GM12892 (cell line): ENCODE measurements at regions not wholly inside any gene's neighbourhood (a gene's known extent, or its start where the extent isn't known, plus 50 kb on each side); places are given as distances from the start of the nearest gene placed in this dataset.

Source experiments
- DNase-seq: peaks from one replicate; pipeline ENCODE4 v3.0.0; 2011; ENCODE audit not compliant: insufficient read length
- FAIRE-seq: peaks from 2 replicates; lab custom pipeline; 2011; peaks lifted over from hg19 to GRCh38; lab: Jason Lieb, UNC
- POLR2A ChIP-seq: IDR thresholded peaks from 2 replicates; pipeline ENCODE4 v1.6.1; 2011; ENCODE audit warnings: low read depth, low read length, control low read depth
- POLR2AphosphoS5 ChIP-seq: IDR thresholded peaks from 2 replicates; pipeline ENCODE4 v1.6.1; 2011; ENCODE audit warnings: low read depth, low read length, control low read depth
- TAF1 ChIP-seq: IDR thresholded peaks from 2 replicates; pipeline ENCODE4 v1.6.1; 2011; ENCODE audit warnings: low read depth, mild to moderate bottlenecking, control low read depth, low read length, borderline replicate concordance

DNA sequence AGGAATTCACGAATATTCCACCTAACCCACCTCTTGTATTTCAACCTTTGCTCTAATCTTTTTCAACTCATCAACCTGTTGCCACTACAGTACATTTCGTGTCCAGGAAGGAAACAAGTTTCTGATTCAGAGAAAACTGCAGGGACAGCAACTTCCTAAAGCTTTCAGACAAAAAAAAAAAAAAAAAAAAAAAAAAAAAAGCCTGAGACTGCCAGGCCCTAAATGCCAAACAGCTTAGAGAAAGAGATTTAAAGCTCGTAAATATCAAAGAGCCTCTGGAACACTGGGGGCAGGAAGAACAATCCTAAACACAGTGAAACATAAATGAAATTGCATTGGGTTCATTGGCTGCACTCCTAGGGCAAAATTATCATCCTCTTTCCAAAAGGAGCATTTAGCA, 411.2 kb upstream of the SPTLC3 start:
- TF ChIP-seq POLR2A (no peak), TAF1 (no peak), POLR2AphosphoS5 (no peak)
- DNase-seq (no peak), FAIRE-seq (no peak)

DNA sequence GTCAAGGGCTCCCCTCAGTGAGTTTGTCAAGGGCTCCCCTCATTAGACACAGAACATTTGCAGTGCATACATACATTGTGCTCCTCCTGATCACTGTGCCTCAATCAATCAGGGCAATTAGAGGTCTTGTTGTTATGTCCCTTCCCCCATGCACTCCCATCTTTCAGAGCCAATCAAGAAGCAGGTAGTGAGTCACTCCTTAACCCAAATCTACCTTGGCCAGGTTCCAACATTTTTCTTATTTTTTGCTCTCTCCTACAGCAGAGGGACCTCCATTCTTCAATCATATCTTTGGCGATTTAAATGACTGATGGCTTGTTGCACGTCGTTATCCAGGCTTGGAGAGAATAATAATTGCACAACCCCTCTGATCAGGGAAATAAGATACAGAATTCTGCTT, 409.9 kb upstream of the SPTLC3 start:
- no peak for FAIRE-seq
- no peak for DNase-seq
- TF ChIP-seq POLR2A: no peak
- TF ChIP-seq POLR2AphosphoS5: no peak
- TF ChIP-seq TAF1: no peak

DNA sequence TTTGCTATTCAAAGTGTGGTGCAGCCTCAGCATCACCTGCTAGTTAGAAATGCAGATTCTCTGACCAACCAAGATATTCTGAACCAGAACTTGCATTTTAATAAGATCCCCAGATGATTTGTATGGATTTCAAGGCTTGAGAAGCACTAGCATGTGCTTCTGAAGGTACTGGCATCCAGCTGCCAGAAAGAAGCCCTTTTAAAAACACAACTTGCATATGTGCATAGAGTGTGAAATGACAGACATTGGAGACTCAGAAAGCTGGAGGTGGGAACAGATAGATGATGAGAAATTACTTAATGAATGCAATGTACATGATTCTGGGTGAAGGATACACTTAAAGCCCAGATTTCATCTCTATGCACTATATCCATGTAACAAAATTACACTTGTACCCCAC, 409.3 kb upstream of the SPTLC3 start:
- TF ChIP-seq TAF1 (no peak), POLR2AphosphoS5 (no peak), POLR2A (no peak)
- no peak for DNase-seq
- FAIRE-seq: no peak

DNA sequence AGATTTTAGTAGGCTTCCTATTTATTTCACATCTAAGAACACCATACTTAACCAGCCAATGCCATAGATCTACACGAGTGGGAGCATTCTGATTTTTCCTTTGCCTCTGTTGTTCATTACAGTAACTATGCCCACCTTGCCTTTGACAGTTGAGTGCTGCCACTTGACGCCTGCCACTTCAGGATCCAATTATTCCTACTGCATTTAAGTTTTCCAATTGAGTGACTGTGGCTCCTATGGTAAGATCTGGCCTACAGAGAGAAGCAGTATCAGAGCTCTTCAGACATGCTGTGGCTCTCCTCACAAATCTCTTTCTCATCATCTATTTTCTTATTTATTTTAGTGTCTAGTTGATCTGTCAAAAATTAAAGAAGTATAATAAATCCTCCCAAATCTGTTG, 403.0 kb upstream of the SPTLC3 start:
- no peak for DNase-seq
- FAIRE-seq: no peak
- TF ChIP-seq POLR2A (no peak), TAF1 (no peak), POLR2AphosphoS5 (no peak)

DNA sequence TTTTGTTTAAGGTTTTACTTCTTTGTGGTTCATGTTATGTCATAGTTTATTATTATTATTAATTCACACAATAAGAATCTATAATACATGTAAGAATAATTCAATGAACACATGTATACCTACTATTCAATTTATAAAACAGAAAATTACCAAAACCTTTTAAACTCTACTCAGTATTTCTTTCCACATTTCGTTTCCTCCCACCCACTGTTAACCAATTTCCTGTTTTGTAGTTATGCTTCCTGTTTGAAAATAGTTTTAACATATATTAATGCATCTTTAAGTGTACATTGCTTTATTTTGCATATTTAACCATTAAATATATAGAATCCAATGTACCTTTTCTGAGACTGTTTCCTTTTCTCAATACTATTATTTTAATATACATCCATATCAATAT, 397.9 kb upstream of the SPTLC3 start:
- TF ChIP-seq POLR2AphosphoS5 (no peak), TAF1 (no peak), POLR2A (no peak)
- DNase-seq: no peak
- FAIRE-seq: no peak

DNA sequence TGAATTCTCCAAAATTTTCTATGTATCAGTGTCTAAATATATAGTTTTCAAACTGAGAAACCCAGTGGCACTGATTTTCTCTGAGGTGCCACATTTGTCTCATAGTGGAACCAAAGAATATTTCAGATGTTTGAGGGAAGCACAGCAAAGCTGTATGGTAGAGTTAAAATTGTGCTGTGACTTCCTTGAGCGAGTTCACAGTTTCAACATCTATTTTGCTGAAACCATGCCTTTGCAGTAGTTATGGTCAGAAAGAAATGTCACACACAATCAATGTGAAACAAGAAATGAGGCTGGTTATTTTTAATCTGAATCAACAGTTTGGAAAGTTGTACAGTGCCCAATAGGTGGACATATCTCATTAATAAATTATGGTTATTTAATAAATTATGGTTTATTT, 394.0 kb upstream of the SPTLC3 start:
- DNase-seq (no peak), FAIRE-seq (no peak)
- TF ChIP-seq POLR2A (no peak), POLR2AphosphoS5 (no peak), TAF1 (no peak)

DNA sequence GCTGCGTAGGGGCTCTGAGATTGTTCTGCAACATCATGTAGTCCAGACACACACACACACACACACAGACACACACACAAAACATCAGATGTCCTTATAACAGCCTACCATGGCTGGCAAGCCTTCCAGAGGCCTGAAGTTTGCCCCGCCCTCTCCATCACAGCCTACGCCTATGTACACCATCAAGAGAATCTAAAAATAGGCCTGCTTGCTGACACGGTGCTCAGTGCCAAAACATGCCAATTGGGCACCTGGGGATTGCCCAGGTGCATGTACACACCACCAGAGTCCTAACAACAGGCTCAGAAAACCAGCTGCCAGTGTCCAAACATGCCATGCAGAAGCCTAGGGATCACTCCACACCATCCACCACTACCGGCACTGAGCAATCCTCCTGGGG, 391.7 kb upstream of the SPTLC3 start:
- FAIRE-seq (no peak), DNase-seq (no peak)
- TF ChIP-seq TAF1 (no peak), POLR2A (no peak), POLR2AphosphoS5 (no peak)

DNA sequence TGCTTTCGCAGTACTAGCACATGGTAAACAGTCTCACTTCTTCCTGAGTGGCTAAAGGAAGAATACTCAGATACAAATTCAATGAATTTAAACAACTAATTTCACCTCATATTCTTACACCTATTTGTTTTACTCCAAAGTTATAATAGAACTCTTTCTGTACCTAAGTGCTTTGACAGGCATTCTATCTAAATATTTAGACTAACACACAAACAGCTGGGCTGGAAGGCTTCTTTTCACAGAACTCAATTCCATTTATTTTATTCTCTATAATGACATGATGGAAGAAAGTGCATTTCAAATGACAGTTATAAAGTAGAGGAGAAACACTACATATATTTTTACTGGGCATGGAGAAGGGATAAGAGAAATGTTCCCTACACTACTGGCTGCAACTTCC, 384.9 kb upstream of the SPTLC3 start:
- TF ChIP-seq TAF1: no peak
- TF ChIP-seq POLR2A: no peak
- TF ChIP-seq POLR2AphosphoS5: no peak
- no peak for FAIRE-seq
- DNase-seq: no peak

DNA sequence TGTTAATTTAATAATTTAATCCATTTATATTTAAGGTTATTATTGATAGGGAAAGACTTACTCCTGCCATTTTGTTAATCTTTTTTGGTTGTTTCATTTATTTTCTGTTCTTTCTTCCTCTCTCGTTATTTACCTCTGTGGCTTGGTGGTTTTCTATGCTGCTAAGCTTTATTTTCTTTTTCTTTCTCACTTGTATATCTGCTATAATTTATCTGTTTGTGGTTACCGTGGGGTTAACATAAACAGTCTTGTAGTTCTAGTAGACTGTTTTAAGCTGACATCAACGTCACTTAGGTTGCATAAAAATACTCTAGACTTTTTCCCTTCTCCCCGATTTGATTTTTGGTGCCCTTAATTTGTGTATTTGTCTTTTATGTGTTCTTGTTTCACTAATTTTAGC, 381.3 kb upstream of the SPTLC3 start:
- no peak for DNase-seq
- no peak for FAIRE-seq
- no peak for TF ChIP-seq POLR2A
- TF ChIP-seq POLR2AphosphoS5: no peak
- TF ChIP-seq TAF1: no peak

DNA sequence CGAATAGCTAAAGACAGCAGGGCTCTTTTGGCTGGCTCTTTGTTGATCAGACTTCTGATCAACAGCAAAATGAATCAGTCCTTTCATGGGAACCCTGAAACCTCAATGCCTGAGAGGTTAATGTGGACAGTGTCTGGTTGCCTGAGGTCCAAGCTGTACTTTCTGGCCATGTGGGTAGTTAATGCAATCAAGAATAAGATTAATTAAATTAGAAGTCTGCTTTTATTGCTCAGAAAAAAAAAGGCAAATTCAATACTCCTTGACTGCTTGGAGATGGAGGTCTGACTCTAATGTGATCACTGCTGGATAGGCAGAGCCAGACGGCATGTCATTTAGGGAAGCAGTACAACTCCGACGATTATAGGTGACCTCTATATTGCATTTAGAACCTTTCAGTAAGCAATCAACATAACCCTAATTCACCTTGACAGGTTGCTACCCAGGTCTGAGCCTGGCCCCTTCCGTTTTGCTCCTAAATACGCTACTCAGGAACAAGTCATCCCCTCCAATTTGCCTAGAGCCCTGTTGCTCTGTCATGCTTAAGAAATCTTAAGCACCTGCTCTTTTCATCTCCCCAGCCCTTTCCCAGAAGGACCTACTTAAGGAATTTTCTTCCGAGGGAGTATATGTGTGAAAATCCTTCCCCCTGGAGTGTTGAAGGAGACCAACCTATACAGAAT, 370.0 kb upstream of the SPTLC3 start:
- FAIRE-seq: no peak

DNA sequence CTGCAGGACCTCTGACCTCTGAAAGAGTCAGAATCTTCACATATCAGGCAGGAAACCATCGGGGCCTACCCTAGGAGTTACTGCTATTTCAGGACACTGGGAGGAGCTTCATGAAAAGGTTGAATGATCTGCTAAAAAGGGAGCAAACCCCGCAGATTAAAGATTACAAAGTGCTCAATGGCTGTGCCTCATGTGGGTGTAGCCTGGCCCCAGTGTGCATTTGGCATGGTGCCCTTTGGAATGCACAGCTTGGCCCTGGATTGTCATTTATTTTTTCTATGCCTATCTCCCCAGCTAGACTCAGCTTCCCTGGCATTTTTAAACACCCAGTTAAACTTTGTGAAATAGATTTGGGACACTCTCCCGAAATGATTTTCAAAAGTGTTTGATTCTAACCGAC, 368.5 kb upstream of the SPTLC3 start:
- TF ChIP-seq TAF1: no peak
- no peak for TF ChIP-seq POLR2AphosphoS5
- TF ChIP-seq POLR2A: no peak
- FAIRE-seq: no peak
- no peak for DNase-seq

More for the DNA sequence above, 370.0 kb upstream of the SPTLC3 start:
- TF ChIP-seq POLR2AphosphoS5 (no peak), POLR2A (no peak), TAF1 (no peak)
- DNase-seq: no peak

DNA sequence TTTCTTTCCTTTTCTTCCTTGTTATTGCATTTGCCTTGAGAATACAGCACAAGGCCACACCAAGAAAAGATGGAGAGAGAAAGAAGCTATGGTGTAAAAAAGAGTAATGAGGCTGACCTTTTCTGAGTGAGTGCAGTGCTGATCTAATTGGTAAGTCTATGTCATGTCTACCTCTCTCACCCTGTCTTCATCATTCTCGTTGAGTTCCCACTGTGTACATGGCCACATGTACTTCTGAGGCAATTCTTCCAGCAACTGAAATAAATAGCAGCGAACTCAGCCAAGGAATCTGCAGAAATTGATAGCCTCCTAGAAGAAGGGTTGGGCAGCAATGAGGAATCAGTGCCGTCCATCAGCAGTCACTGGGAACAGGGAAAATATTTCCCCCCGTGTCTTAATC, 367.2 kb upstream of the SPTLC3 start:
- DNase-seq (no peak), FAIRE-seq (no peak)
- TF ChIP-seq TAF1: no peak
- TF ChIP-seq POLR2A: no peak

DNA sequence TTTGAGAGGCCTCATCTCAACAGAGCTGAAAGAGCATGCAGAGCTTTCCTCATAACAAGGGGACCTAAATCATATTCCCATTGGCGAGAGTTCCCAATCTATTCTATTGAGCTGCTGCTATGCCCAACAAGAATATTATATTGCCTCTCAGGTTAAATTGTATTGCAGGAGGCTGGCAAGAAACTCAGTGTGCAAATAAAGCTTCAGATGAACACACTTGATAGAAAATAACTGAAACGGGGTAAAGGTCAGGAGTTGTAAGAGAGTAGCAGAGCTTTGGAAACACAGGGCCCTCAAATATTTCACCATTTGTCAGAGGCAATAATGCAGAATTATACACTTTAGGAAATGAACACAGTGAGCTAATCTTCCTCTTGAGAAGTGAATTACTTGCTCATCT, 364.3 kb upstream of the SPTLC3 start:
- no peak for FAIRE-seq
- TF ChIP-seq TAF1: no peak
- no peak for TF ChIP-seq POLR2A
- no peak for TF ChIP-seq POLR2AphosphoS5

More for the DNA sequence above, 364.3 kb upstream of the SPTLC3 start:
- no peak for DNase-seq
